Coronary artery (tissue), 2 donors: ENCODE measurements at regions not wholly inside any gene's neighbourhood (a gene's known extent, or its start where the extent isn't known, plus 50 kb on each side); places are given as distances from the start of the nearest gene placed in this dataset.

Experiments used
- DNase-seq: peaks from one replicate; pipeline ENCODE4 v3.0.0-alpha.2; 2017; ENCODE audit warnings: low spot score
- H3K27ac ChIP-seq, 2 donors: fragments of 200-600 bp; sonication (generic); one replicate each; pipeline ENCODE4 v1.5.1; 2016 to 2019
- H3K4me3 ChIP-seq: fragments of 200-600 bp; sonication (generic); 2 replicates; pipeline ENCODE4 v1.5.1; 2016; ENCODE audit warnings: mild to moderate bottlenecking, moderate library complexity
- TF ChIP-seq, protein P1 (sequence below): fragments of 200-600 bp; sonication (generic); IDR thresholded peaks from one replicate; pipeline ENCODE4 v1.5.1; 2019; ENCODE audit warnings: antibody characterized with exemption

DNA sequence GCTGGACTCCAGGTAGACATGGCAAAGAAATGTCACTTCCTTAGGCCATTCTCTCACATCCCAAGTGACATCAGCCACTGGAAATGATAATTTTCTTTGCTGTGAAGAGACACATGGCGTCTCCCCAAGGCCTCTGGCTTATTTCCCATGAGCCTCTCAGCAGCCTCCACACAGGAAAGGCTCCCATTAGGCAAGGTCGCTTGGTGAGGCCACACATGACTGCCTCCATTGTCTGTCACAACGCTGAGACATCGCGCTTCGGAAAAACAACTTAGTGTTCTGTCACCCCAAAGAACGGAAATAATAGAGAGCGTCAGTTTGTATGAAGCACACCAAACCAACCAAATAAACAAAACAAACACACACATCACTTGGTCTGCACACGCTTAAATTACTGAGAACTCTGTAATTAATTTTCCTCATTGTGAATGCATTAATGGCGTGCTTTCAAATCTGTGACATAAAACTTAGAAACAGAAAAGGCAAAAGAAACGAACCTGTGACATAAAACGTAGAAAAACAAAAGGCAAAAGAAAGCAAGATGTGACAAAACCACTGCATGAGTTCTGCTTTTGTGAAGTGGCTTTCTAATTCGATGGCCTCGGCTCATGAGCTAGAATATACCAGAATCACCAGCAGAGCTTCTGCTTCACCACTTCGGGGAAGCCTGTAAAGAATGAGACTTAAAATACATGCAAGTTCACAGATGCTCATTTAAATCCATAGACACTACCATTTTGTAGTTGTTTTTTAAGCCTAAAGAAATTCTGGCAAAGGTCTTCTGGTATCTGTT lies 404.2 kb upstream of the SGCG start:
- DNase-seq: no peak

DNA sequence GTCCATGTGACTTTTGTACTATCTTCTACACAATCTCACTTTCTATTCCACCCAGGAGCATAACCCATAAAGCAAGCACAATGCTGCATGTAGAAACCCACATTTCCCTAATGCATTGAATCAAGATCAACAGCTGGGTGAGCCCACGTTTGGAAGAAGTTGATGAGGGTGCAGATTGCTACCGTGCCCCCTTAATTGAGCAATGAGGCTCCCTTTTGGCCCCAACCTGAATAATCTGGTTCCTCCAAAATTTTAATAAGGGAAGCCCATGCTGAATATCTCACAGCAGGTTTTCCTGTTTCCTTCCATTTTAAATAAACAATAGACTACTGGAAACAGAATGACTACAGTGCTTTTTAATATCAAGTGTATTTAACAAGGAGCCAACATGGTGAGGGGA lies 403.6 kb upstream of the SGCG start:
- no peak overlapping the region for H3K27ac ChIP-seq
- DNase-seq: no peak
- no peak overlapping the region for H3K4me3 ChIP-seq
- TF ChIP-seq, protein P1, sequence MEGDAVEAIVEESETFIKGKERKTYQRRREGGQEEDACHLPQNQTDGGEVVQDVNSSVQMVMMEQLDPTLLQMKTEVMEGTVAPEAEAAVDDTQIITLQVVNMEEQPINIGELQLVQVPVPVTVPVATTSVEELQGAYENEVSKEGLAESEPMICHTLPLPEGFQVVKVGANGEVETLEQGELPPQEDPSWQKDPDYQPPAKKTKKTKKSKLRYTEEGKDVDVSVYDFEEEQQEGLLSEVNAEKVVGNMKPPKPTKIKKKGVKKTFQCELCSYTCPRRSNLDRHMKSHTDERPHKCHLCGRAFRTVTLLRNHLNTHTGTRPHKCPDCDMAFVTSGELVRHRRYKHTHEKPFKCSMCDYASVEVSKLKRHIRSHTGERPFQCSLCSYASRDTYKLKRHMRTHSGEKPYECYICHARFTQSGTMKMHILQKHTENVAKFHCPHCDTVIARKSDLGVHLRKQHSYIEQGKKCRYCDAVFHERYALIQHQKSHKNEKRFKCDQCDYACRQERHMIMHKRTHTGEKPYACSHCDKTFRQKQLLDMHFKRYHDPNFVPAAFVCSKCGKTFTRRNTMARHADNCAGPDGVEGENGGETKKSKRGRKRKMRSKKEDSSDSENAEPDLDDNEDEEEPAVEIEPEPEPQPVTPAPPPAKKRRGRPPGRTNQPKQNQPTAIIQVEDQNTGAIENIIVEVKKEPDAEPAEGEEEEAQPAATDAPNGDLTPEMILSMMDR: no peak

More for the DNA sequence above, 404.2 kb upstream of the SGCG start:
- TF ChIP-seq, protein P1: no peak
- no peak overlapping the region for H3K4me3 ChIP-seq
- no peak overlapping the region for H3K27ac ChIP-seq

DNA sequence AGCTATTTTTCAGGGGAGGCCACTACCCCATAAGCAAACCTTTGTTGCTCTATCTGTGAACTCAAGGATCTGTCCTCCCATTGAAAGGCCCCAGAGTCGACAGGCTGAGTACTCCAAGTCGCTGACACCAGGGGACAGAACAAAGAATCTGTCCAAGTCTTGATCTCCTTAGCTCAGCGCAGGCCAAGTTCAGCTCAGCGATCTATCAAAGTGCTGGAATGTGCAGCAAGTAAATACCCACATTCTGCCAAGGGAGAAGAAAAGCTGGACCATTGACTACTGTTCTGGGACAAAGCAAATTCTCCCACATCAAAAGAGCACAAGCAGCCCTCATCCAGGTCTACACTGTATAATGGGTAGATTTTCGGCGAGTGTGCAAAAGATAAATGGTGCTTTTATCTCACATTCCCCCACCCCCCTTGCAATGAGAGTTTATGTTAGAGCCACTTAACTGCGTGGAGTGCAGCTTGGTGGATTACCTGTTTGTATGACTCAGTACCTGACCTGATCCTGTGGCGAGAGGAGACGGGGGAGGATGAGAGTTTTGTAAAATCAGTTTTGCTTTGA lies 391.7 kb upstream of the SGCG start:
- no peak overlapping the region for H3K27ac ChIP-seq
- H3K4me3 ChIP-seq: no peak overlapping the region
- TF ChIP-seq, protein P1: no peak
- DNase-seq: no peak

DNA sequence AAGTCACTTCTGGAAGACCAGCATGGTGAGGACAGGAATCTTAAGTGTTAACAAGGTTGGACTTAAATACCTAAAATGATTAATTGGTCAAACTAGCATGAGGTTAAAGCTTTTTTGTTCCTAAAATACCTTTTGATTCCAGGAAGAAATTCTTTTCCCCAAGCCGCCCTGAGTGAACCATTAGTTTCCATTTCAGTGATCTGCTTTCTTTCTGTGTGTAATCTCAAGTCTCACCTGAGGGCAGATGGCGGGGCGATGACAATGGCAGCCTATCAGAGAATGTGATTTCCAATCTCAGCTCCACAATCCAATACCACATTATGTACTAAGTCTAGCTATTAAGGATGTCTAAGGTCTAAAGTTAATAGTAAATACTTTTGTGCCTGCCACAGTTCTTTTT lies 390.9 kb upstream of the SGCG start:
- DNase-seq: no peak
- TF ChIP-seq, protein P1: no peak
- Histone ChIP-seq H3K4me3 (no peak overlapping the region), H3K27ac (no peak overlapping the region)

DNA sequence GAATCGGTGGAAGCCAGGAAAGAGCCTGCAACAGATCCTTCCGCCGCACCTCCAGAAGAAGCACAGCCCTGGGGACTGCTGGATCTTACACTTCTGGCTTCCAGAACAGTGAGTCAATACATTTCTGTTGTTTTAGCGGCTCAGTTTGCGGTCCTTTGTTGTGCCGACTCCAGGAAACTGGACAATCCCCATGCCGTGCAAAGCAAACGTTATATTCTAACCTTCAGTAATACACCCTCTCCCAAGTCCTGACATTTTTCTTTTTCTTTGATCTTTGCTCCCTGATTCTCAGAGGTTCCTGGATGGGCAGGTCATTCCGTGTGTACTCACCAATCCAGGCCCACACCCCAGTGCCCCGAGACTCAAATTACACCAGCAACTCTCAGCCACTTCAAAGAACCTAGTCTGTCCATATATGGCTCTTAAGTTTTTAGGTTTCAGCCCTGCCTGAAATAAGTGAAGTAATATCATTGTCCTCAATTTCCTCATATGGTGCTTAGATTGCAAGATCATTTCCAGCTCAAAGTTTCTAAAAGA lies 387.1 kb upstream of the SGCG start:
- no peak for DNase-seq
- TF ChIP-seq, protein P1: no peak
- H3K4me3 ChIP-seq: no peak overlapping the region

DNA sequence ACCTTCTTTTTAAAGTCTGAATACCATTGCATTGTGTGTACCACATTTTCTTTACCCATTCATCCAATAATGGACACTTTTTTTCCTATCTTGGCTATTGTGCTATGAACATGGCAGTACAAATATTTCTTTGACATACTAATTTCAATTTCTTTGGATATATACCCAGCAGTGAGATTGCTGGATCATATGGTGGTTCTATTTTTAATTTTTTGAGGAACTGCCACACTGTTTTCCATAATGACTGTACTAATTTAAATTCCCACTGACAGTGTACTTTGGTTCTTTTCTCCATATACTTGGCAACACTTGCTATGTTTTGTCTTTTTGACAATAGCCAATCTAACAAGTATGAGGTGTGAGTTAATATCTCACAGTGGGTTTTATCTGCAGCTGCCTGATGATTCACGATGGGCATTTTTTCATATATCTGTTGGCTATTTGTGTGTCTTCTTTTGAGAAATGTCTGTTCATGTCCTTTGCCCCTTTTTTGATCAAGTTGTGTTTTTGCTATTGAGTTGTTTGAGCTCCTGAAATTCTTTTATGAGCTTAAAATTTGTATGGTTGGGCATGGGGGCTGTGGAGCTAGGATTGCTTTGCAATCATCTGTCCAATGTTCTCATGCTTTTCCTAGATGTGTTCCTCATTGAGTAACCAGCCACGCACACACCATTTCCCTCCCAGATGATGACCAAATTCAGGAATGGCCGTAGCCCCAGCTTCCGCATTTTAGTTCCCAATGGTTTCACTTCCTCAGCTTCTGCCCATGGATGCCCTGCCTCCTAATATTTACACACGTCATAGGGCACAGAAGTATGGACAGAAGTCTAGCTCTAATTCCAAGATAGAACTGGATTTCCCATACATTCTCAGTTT lies 380.0 kb upstream of the SGCG start:
- no peak for DNase-seq
- TF ChIP-seq, protein P1: no peak
- H3K4me3 ChIP-seq: no peak overlapping the region
- no peak overlapping the region for H3K27ac ChIP-seq

More for the DNA sequence above, 387.1 kb upstream of the SGCG start:
- no peak overlapping the region for H3K27ac ChIP-seq
